ENCODE measurements at regions not wholly inside any gene's neighbourhood (a gene's known extent, or its start where the extent isn't known, plus 50 kb on each side); places are given as distances from the start of the nearest gene placed in this dataset.
A peak's percentile ranks its signal among the peaks of the same experiment; 100 is the strongest.

- DNase-seq (ENCODE audit: low read depth, low spot score) = no peak
These were observed 181.2 kb upstream of the SNX7 start for GRCh38 chr1:98480271-98480670.

GRCh38 chr1:98478121-98478520 lies 183.4 kb upstream of the SNX7 start:
- no peak for DNase-seq (ENCODE audit: low read depth, low spot score)

- no peak for DNase-seq (ENCODE audit: low read depth, low spot score)
These were observed 188.6 kb upstream of the SNX7 start for GRCh38 chr1:98472878-98473277.

- no peak for DNase-seq (ENCODE audit: low read depth, low spot score)
These were observed 189.9 kb upstream of the SNX7 start for GRCh38 chr1:98471633-98472032.

GRCh38 chr1:98468111-98468717 lies 193.3 kb upstream of the SNX7 start:
- no peak for DNase-seq (ENCODE audit: low read depth, low spot score)

GRCh38 chr1:98467586-98467985 lies 193.9 kb upstream of the SNX7 start:
- no peak for DNase-seq (ENCODE audit: low read depth, low spot score)

GRCh38 chr1:98467122-98467521 lies 194.4 kb upstream of the SNX7 start:
- DNase-seq (ENCODE audit: low read depth, low spot score) = no peak

GRCh38 chr1:98461873-98462385 lies 199.6 kb upstream of the SNX7 start:
- DNase-seq (ENCODE audit: low read depth, low spot score) = no peak

- DNase-seq (ENCODE audit: low read depth, low spot score) = peak; percentile 4
These were observed 201.4 kb upstream of the SNX7 start for GRCh38 chr1:98460136-98460535.

- no peak for DNase-seq (ENCODE audit: low read depth, low spot score)
These were observed 202.0 kb upstream of the SNX7 start for GRCh38 chr1:98459486-98459870.

GRCh38 chr1:98458511-98459485 lies 202.7 kb upstream of the SNX7 start:
- DNase-seq (ENCODE audit: low read depth, low spot score) = peak; percentile 44

- DNase-seq (ENCODE audit: low read depth, low spot score) = no peak
These were observed 204.3 kb upstream of the SNX7 start for GRCh38 chr1:98457248-98457647.

GRCh38 chr1:98454666-98455065 lies 206.9 kb upstream of the SNX7 start:
- no peak for DNase-seq (ENCODE audit: low read depth, low spot score)

GRCh38 chr1:98453066-98453465 lies 208.5 kb upstream of the SNX7 start:
- no peak for DNase-seq (ENCODE audit: low read depth, low spot score)

- DNase-seq (ENCODE audit: low read depth, low spot score) = no peak
These were observed 209.4 kb upstream of the SNX7 start for GRCh38 chr1:98452162-98452561.

- no peak for DNase-seq (ENCODE audit: low read depth, low spot score)
These were observed 220.2 kb upstream of the SNX7 start for GRCh38 chr1:98441281-98441680.

- no peak for DNase-seq (ENCODE audit: low read depth, low spot score)
These were observed 222.1 kb upstream of the SNX7 start for GRCh38 chr1:98439471-98439870.

GRCh38 chr1:98437540-98437939 lies 224.0 kb upstream of the SNX7 start:
- DNase-seq (ENCODE audit: low read depth, low spot score) = no peak

GRCh38 chr1:98437011-98437410 lies 224.5 kb upstream of the SNX7 start:
- DNase-seq (ENCODE audit: low read depth, low spot score) = no peak

- DNase-seq (ENCODE audit: low read depth, low spot score) = peak; percentile 2
These were observed 231.5 kb upstream of the SNX7 start for GRCh38 chr1:98429965-98430443.

- DNase-seq (ENCODE audit: low read depth, low spot score) = no peak
These were observed 232.7 kb upstream of the SNX7 start for GRCh38 chr1:98428864-98429263.

- DNase-seq (ENCODE audit: low read depth, low spot score) = no peak
These were observed 233.9 kb upstream of the SNX7 start for GRCh38 chr1:98427664-98428063.

- DNase-seq (ENCODE audit: low read depth, low spot score) = no peak
These were observed 235.4 kb upstream of the SNX7 start for GRCh38 chr1:98426092-98426491.
